ENCODE measurements at regions not wholly inside any gene's neighbourhood (a gene's known extent, or its start where the extent isn't known, plus 50 kb on each side); places are given as distances from the start of the nearest gene placed in this dataset.

DNA sequence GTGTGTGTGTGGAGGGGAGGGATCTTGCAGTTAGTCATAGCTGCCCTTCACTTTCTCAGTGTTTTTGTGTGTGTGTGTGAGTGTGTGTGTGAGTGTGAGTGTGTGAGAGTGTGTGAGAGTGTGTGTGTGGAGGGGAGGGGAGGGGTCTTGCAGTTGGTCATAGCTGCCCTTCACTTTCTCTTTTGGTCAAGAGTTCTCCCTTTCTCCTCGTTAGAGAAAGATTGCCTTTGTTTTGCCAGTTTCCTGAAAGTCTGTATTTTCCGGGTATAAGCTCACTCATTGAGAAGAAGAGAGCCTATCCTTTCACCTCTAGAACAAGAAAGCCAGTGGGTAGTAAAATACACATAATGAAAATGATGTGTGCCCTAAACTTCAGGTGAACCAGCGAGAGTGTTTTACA is 75.2 kb upstream of the ENPP6 start:
- TF ChIP-seq POLR2AphosphoS5 (IDR thresholded peaks at IDR 0.05; ENCODE audit: low read depth, low read length): no peak
- no peak for TF ChIP-seq POLR2A (IDR thresholded peaks at IDR 0.05; ENCODE audit: low read depth, low read length)
- TF ChIP-seq TAF1 (IDR thresholded peaks at IDR 0.05; ENCODE audit: low read depth, low read length): no peak
- no peak for TF ChIP-seq PAX5 (IDR thresholded peaks at IDR 0.05; ENCODE audit: insufficient read depth, low read length, severe bottlenecking)
- no peak for TF ChIP-seq SPI1 (IDR thresholded peaks at IDR 0.05; ENCODE audit: low read depth, low read length)

Measured in GM12891 (cell line).